ENCODE measurements at regions not wholly inside any gene's neighbourhood (a gene's known extent, or its start where the extent isn't known, plus 50 kb on each side); places are given as distances from the start of the nearest gene placed in this dataset.

GRCh38 chr17:33447090-33447489 lies 154.0 kb upstream of the ASIC2 start:
- Histone ChIP-seq H3K4me3 (ENCODE audit: control extremely low read depth in 1 of 5, extremely low read depth in 1 of 5, insufficient read depth in 1 of 5, low read depth in 2 of 5, low read length in 4 of 5) (no peak overlapping the region), H3K79me2 (ENCODE audit: control insufficient read depth, insufficient read depth, low read length) (no peaks in the 10 kb centered on the region), H3K27ac (ENCODE audit: low read length in 2 of 2) (no peak overlapping the region), H4K20me1 (ENCODE audit: control insufficient read depth, insufficient read depth, low read length, poor library complexity, severe bottlenecking) (no peaks in the 10 kb centered on the region), H3K4me1 (ENCODE audit: control insufficient read depth in 2 of 2, insufficient read depth in 2 of 2, low read length in 2 of 2) (no peaks in the 10 kb centered on the region), H3K27me3 (replicated peaks in 1 of 4; ENCODE audit: control extremely low read depth in 1 of 4, control insufficient read depth in 3 of 4, insufficient read depth in 4 of 4, low read length in 3 of 4) (no peaks in the 10 kb centered on the region), H3K4me2 (replicated peaks; ENCODE audit: low read depth, low read length, poor library complexity, severe bottlenecking) (no peak overlapping the region), H2AFZ (ENCODE audit: insufficient read depth, low read depth, low read length, poor library complexity, severe bottlenecking) (no peak overlapping the region), H3K9ac (ENCODE audit: low read length) (no peak overlapping the region), H3K9me3 (ENCODE audit: control extremely low read depth in 1 of 3, control insufficient read depth in 2 of 3, insufficient read depth in 1 of 3, low read length in 2 of 3) (peaks cover 0 to 2% (median 0%) of the 10 kb centered on the region in 3 donors), H3K36me3 (replicated peaks in 1 of 2; ENCODE audit: control extremely low read depth in 1 of 2, control insufficient read depth in 1 of 2, extremely low read depth in 1 of 2, insufficient read depth in 2 of 2, low read length in 1 of 2) (no peaks in the 10 kb centered on the region)
- TF ChIP-seq EZH2 (IDR thresholded peaks at IDR 0.05; ENCODE audit: borderline replicate concordance, insufficient read depth, low read depth, low read length, poor library complexity, severe bottlenecking) (no peak), CTCF (IDR thresholded peaks at IDR 0.05) (no peak)
- Mint-ChIP-seq H3K4me3 (no peak overlapping the region), H3K9me3 (ENCODE audit: insufficient read depth) (peaks cover 3% of the 10 kb centered on the region), H3K27me3 (no peaks in the 10 kb centered on the region), H3K4me1 (no peaks in the 10 kb centered on the region), H3K27ac (no peak overlapping the region)
- 84% methylated on average over 5 of the region's 5 CpGs for WGBS (ENCODE audit: insufficient coverage)
- no peak for DNase-seq
- intact Hi-C loops (cut with micrococcal nuclease): no loop called here
- ChIA-PET CTCF (no interaction called here), POLR2A (no interaction called here)
- ATAC-seq (ENCODE audit: low read depth): no peak

GRCh38 chr17:33451221-33451620 lies 158.1 kb upstream of the ASIC2 start:
- WGBS (ENCODE audit: insufficient coverage): 78% methylated on average over 7 of the region's 7 CpGs
- H3K4me1 Mint-ChIP-seq: no peaks in the 10 kb centered on the region
- ATAC-seq (ENCODE audit: low read depth) (no peak), DNase-seq (no peak)
- H3K9me3 Mint-ChIP-seq (ENCODE audit: insufficient read depth): peaks cover 3% of the 10 kb centered on the region
- no peak overlapping the region for H3K4me3 Mint-ChIP-seq
- TF ChIP-seq EZH2 (IDR thresholded peaks at IDR 0.05; ENCODE audit: borderline replicate concordance, insufficient read depth, low read depth, low read length, poor library complexity, severe bottlenecking) (no peak), CTCF (IDR thresholded peaks at IDR 0.05) (no peak)
- Histone ChIP-seq H3K9ac (ENCODE audit: low read length) (no peak overlapping the region), H3K9me3 (ENCODE audit: control extremely low read depth in 1 of 3, control insufficient read depth in 2 of 3, insufficient read depth in 1 of 3, low read length in 2 of 3) (peaks cover 0 to 2% (median 0%) of the 10 kb centered on the region in 3 donors), H3K4me3 (ENCODE audit: control extremely low read depth in 1 of 5, extremely low read depth in 1 of 5, insufficient read depth in 1 of 5, low read depth in 2 of 5, low read length in 4 of 5) (no peak overlapping the region), H3K27ac (ENCODE audit: low read length in 2 of 2) (no peak overlapping the region), H2AFZ (ENCODE audit: insufficient read depth, low read depth, low read length, poor library complexity, severe bottlenecking) (no peak overlapping the region), H3K4me2 (replicated peaks; ENCODE audit: low read depth, low read length, poor library complexity, severe bottlenecking) (no peak overlapping the region), H4K20me1 (ENCODE audit: control insufficient read depth, insufficient read depth, low read length, poor library complexity, severe bottlenecking) (no peaks in the 10 kb centered on the region), H3K4me1 (ENCODE audit: control insufficient read depth in 2 of 2, insufficient read depth in 2 of 2, low read length in 2 of 2) (no peaks in the 10 kb centered on the region), H3K79me2 (ENCODE audit: control insufficient read depth, insufficient read depth, low read length) (no peaks in the 10 kb centered on the region), H3K36me3 (replicated peaks in 1 of 2; ENCODE audit: control extremely low read depth in 1 of 2, control insufficient read depth in 1 of 2, extremely low read depth in 1 of 2, insufficient read depth in 2 of 2, low read length in 1 of 2) (no peaks in the 10 kb centered on the region), H3K27me3 (replicated peaks in 1 of 4; ENCODE audit: control extremely low read depth in 1 of 4, control insufficient read depth in 3 of 4, insufficient read depth in 4 of 4, low read length in 3 of 4) (peaks cover 0 to 3% (median 0%) of the 10 kb centered on the region in 4 experiments)
- CTCF ChIA-PET: no interaction called here
- POLR2A ChIA-PET: no interaction called here
- intact Hi-C loops (cut with micrococcal nuclease): no loop called here
- peaks cover 6% of the 10 kb centered on the region for H3K27me3 Mint-ChIP-seq
- H3K27ac Mint-ChIP-seq: no peak overlapping the region
